ENCODE measurements at regions not wholly inside any gene's neighbourhood (a gene's known extent, or its start where the extent isn't known, plus 50 kb on each side); places are given as distances from the start of the nearest gene placed in this dataset.

- no peak overlapping the region for H3K18ac ChIP-seq (ENCODE audit: low read length)
- peak; percentile 73 to 93 for DNase-seq
- no peak overlapping the region for H4K8ac ChIP-seq (ENCODE audit: low read depth, low read length)
- no peak overlapping the region for H3K23ac ChIP-seq (ENCODE audit: low read length)
- H3K4me2 ChIP-seq (ENCODE audit: low read length): no peak overlapping the region
- WGBS (ENCODE audit: extremely low coverage, insufficient coverage, insufficient read length): no CpG with 5 or more reads among the region's 2 CpGs
- H2BK5ac ChIP-seq (ENCODE audit: low read depth, low read length, poor library complexity): no peak overlapping the region
- no peak overlapping the region for H2AK5ac ChIP-seq (ENCODE audit: low read length)
- H3K4ac ChIP-seq (ENCODE audit: low read depth, low read length): no peak overlapping the region
- H3K36me3 ChIP-seq (ENCODE audit: control insufficient read depth in 1 of 2, insufficient read depth in 2 of 2, low read length in 2 of 2): peaks cover 0 to 1% of the 10 kb centered on the region in 2 experiments
- peaks cover 7% of the 10 kb centered on the region for H3K79me1 ChIP-seq (ENCODE audit: low read length)
- H3K27ac ChIP-seq (ENCODE audit: low read depth, low read length): no peak overlapping the region
- no peak overlapping the region for H2AFZ ChIP-seq (ENCODE audit: insufficient read depth, low read length, poor library complexity)
- H3K14ac ChIP-seq (ENCODE audit: low read length): no peak overlapping the region
- H3K27me3 ChIP-seq (ENCODE audit: insufficient read depth, low read length): no peaks in the 10 kb centered on the region
- peaks cover 2 to 5% of the 10 kb centered on the region in 2 experiments for H3K4me1 ChIP-seq (ENCODE audit: control insufficient read depth in 1 of 2, insufficient read depth in 2 of 2, low read length in 2 of 2)
- H4K91ac ChIP-seq (ENCODE audit: low read depth, low read length): no peak overlapping the region
- H2BK120ac ChIP-seq (ENCODE audit: insufficient read depth, low read length, poor library complexity): no peak overlapping the region
- H3K79me2 ChIP-seq (ENCODE audit: control insufficient read depth, insufficient read depth, low read length, poor library complexity): peaks cover 3% of the 10 kb centered on the region
- no peaks in the 10 kb centered on the region for H3K9me3 ChIP-seq (ENCODE audit: insufficient read depth, low read depth, low read length)
- H2BK12ac ChIP-seq (ENCODE audit: low read length): no peak overlapping the region
- no peak overlapping the region for H4K12ac ChIP-seq (ENCODE audit: low read depth, low read length)
- no peak overlapping the region for H3K4me3 ChIP-seq (ENCODE audit: low read depth, low read length)
- no peak overlapping the region for H3K9ac ChIP-seq (ENCODE audit: low read length)
Observed at GRCh38 chr6:138662471-138662870, 111.1 kb upstream of the CCDC28A start.

DNA sequence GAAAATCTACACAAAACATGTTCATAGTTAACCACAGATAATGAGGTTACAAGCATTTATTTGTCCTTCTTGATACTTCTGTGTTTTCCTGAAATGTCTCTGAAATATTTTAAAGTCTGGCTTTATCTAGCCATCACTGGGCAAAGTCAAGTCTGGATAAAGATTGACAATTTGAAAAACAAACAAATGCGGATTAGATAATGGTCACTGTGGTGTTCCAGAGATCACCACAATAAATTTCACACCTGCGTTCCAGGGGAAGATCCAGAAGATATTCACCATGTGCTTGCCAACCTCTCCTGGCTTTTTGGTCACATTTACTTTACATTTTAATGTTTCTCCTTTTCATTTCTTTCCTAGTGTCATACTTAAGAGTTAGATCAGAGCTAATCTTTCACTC, 109.7 kb upstream of the CCDC28A start:
- Histone ChIP-seq H2BK12ac (ENCODE audit: low read length) (no peak overlapping the region), H3K4me3 (ENCODE audit: low read depth, low read length) (no peak overlapping the region), H3K36me3 (ENCODE audit: control insufficient read depth in 1 of 2, insufficient read depth in 2 of 2, low read length in 2 of 2) (peaks cover 0 to 1% of the 10 kb centered on the region in 2 experiments), H3K79me2 (ENCODE audit: control insufficient read depth, insufficient read depth, low read length, poor library complexity) (peaks cover 3% of the 10 kb centered on the region), H3K9me3 (ENCODE audit: insufficient read depth, low read depth, low read length) (no peaks in the 10 kb centered on the region), H3K27me3 (ENCODE audit: insufficient read depth, low read length) (no peaks in the 10 kb centered on the region), H2AFZ (ENCODE audit: insufficient read depth, low read length, poor library complexity) (no peak overlapping the region), H4K12ac (ENCODE audit: low read depth, low read length) (no peak overlapping the region), H4K8ac (ENCODE audit: low read depth, low read length) (no peak overlapping the region), H3K18ac (ENCODE audit: low read length) (no peak overlapping the region), H2AK5ac (ENCODE audit: low read length) (no peak overlapping the region), H3K23ac (ENCODE audit: low read length) (no peak overlapping the region), H3K4me2 (ENCODE audit: low read length) (no peak overlapping the region), H3K79me1 (ENCODE audit: low read length) (peaks cover 7% of the 10 kb centered on the region), H4K91ac (ENCODE audit: low read depth, low read length) (no peak overlapping the region), H2BK120ac (ENCODE audit: insufficient read depth, low read length, poor library complexity) (no peak overlapping the region), H3K27ac (ENCODE audit: low read depth, low read length) (no peak overlapping the region), H3K14ac (ENCODE audit: low read length) (no peak overlapping the region), H3K4ac (ENCODE audit: low read depth, low read length) (peak overlapping the region; percentile 62), H3K9ac (ENCODE audit: low read length) (no peak overlapping the region), H2BK5ac (ENCODE audit: low read depth, low read length, poor library complexity) (no peak overlapping the region), H3K4me1 (ENCODE audit: control insufficient read depth in 1 of 2, insufficient read depth in 2 of 2, low read length in 2 of 2) (peaks cover 2 to 5% of the 10 kb centered on the region in 2 experiments)
- DNase-seq: no peak
- WGBS (ENCODE audit: extremely low coverage, insufficient coverage, insufficient read length): no CpG with 5 or more reads among the region's 2 CpGs

GRCh38 chr6:138664745-138665144, 108.8 kb upstream of the CCDC28A start:
- H2AK5ac ChIP-seq (ENCODE audit: low read length): no peak overlapping the region
- peaks cover 0 to 1% of the 10 kb centered on the region in 2 experiments for H3K36me3 ChIP-seq (ENCODE audit: control insufficient read depth in 1 of 2, insufficient read depth in 2 of 2, low read length in 2 of 2)
- H3K4ac ChIP-seq (ENCODE audit: low read depth, low read length): no peak overlapping the region
- peaks cover 3% of the 10 kb centered on the region for H3K79me2 ChIP-seq (ENCODE audit: control insufficient read depth, insufficient read depth, low read length, poor library complexity)
- H4K91ac ChIP-seq (ENCODE audit: low read depth, low read length): no peak overlapping the region
- H2BK12ac ChIP-seq (ENCODE audit: low read length): no peak overlapping the region
- DNase-seq: no peak
- H3K9me3 ChIP-seq (ENCODE audit: insufficient read depth, low read depth, low read length): no peaks in the 10 kb centered on the region
- H3K4me1 ChIP-seq (ENCODE audit: control insufficient read depth in 1 of 2, insufficient read depth in 2 of 2, low read length in 2 of 2): peaks cover 2 to 5% of the 10 kb centered on the region in 2 experiments
- no peak overlapping the region for H3K4me2 ChIP-seq (ENCODE audit: low read length)
- H3K79me1 ChIP-seq (ENCODE audit: low read length): peaks cover 7% of the 10 kb centered on the region
- H2BK5ac ChIP-seq (ENCODE audit: low read depth, low read length, poor library complexity): no peak overlapping the region
- no peak overlapping the region for H3K27ac ChIP-seq (ENCODE audit: low read depth, low read length)
- no peaks in the 10 kb centered on the region for H3K27me3 ChIP-seq (ENCODE audit: insufficient read depth, low read length)
- H3K18ac ChIP-seq (ENCODE audit: low read length): no peak overlapping the region
- H4K8ac ChIP-seq (ENCODE audit: low read depth, low read length): no peak overlapping the region
- H4K12ac ChIP-seq (ENCODE audit: low read depth, low read length): no peak overlapping the region
- no peak overlapping the region for H3K4me3 ChIP-seq (ENCODE audit: low read depth, low read length)
- no peak overlapping the region for H3K9ac ChIP-seq (ENCODE audit: low read length)
- no peak overlapping the region for H3K23ac ChIP-seq (ENCODE audit: low read length)
- no peak overlapping the region for H2AFZ ChIP-seq (ENCODE audit: insufficient read depth, low read length, poor library complexity)
- H2BK120ac ChIP-seq (ENCODE audit: insufficient read depth, low read length, poor library complexity): no peak overlapping the region
- H3K14ac ChIP-seq (ENCODE audit: low read length): no peak overlapping the region
- WGBS (ENCODE audit: extremely low coverage, insufficient coverage, insufficient read length): no CpG with 5 or more reads among the region's 2 CpGs

DNA sequence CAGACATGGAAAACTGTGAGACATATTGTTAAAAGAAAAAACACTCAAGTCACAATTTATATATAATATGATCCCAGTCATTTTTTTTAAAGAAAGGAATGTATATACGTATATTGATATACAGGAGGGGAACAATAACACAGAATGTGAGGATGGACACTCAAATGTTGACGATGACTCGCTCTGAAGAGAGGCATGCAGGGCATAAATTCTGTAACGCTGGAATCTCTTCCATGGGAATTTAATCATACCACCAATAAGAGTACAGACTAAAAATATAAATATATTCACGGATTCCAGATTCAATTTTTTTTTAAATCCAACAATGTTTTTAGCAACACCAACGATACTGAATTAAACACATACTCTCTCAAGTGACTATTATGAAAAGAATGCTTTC, 106.9 kb upstream of the CCDC28A start:
- Histone ChIP-seq H2BK12ac (ENCODE audit: low read length) (no peak overlapping the region), H3K4me2 (ENCODE audit: low read length) (no peak overlapping the region), H3K9ac (ENCODE audit: low read length) (no peak overlapping the region), H3K4me1 (ENCODE audit: control insufficient read depth in 1 of 2, insufficient read depth in 2 of 2, low read length in 2 of 2) (peaks cover 2% of the 10 kb centered on the region in 2 experiments), H3K4me3 (ENCODE audit: low read depth, low read length) (no peak overlapping the region), H3K18ac (ENCODE audit: low read length) (no peak overlapping the region), H3K4ac (ENCODE audit: low read depth, low read length) (no peak overlapping the region), H4K12ac (ENCODE audit: low read depth, low read length) (no peak overlapping the region), H3K79me2 (ENCODE audit: control insufficient read depth, insufficient read depth, low read length, poor library complexity) (no peaks in the 10 kb centered on the region), H3K9me3 (ENCODE audit: insufficient read depth, low read depth, low read length) (no peaks in the 10 kb centered on the region), H4K91ac (ENCODE audit: low read depth, low read length) (no peak overlapping the region), H3K23ac (ENCODE audit: low read length) (no peak overlapping the region), H2AFZ (ENCODE audit: insufficient read depth, low read length, poor library complexity) (no peak overlapping the region), H3K14ac (ENCODE audit: low read length) (no peak overlapping the region), H4K8ac (ENCODE audit: low read depth, low read length) (no peak overlapping the region), H3K27me3 (ENCODE audit: insufficient read depth, low read length) (no peaks in the 10 kb centered on the region), H3K36me3 (ENCODE audit: control insufficient read depth in 1 of 2, insufficient read depth in 2 of 2, low read length in 2 of 2) (peaks cover 0 to 1% of the 10 kb centered on the region in 2 experiments), H3K27ac (ENCODE audit: low read depth, low read length) (no peak overlapping the region), H2AK5ac (ENCODE audit: low read length) (no peak overlapping the region), H2BK5ac (ENCODE audit: low read depth, low read length, poor library complexity) (no peak overlapping the region), H2BK120ac (ENCODE audit: insufficient read depth, low read length, poor library complexity) (no peak overlapping the region), H3K79me1 (ENCODE audit: low read length) (peaks cover 4% of the 10 kb centered on the region)
- WGBS (ENCODE audit: extremely low coverage, insufficient coverage, insufficient read length): no CpG with 5 or more reads among the region's 6 CpGs
- DNase-seq: peak in 1 of 2 donors; percentile 31
